ENCODE measurements at regions not wholly inside any gene's neighbourhood (a gene's known extent, or its start where the extent isn't known, plus 50 kb on each side); places are given as distances from the start of the nearest gene placed in this dataset.

DNA sequence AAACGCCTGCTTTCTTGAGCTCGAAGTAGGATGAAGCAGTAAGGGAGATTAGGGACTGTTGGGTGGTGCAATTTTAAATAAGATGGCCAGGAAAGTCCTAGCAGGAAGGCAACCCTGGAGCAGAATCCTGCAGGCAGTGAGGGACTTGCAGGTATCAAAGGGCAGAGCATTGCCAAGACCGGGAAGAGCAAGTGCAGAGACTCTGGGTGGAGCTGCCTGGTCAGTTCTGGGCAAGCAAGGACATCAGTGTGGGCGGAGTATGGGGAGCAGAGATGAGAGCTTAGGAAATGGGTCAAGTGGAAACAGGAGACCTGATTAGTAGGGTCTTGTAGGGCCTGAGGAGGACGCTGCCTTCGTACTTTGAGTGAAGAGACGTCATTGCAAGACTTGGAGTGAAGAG is 64.4 kb upstream of the NCK2 start:
- TF ChIP-seq CTCF (IDR thresholded peaks at IDR 0.05), result no peak
- TF ChIP-seq FOXM1 (IDR thresholded peaks at IDR 0.05; ENCODE audit: low read depth), result no peak
- no peak for TF ChIP-seq FOXJ3 (CRISPR knock-in tag; IDR thresholded peaks at IDR 0.05)
- no peak for TF ChIP-seq RAD21 (IDR thresholded peaks at IDR 0.05; ENCODE audit: low read length)
- no peak for TF ChIP-seq NFIC (IDR thresholded peaks at IDR 0.05; ENCODE audit: borderline replicate concordance)
- TF ChIP-seq, protein P1, sequence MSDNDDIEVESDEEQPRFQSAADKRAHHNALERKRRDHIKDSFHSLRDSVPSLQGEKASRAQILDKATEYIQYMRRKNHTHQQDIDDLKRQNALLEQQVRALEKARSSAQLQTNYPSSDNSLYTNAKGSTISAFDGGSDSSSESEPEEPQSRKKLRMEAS (IDR thresholded peaks at IDR 0.05; ENCODE audit: low read depth), result no peak
- no peak for TF ChIP-seq EP300 (IDR thresholded peaks at IDR 0.05; ENCODE audit: borderline replicate concordance in 1 of 2, low read depth in 1 of 2, low read length in 1 of 2)
- TF ChIP-seq, protein P2, sequence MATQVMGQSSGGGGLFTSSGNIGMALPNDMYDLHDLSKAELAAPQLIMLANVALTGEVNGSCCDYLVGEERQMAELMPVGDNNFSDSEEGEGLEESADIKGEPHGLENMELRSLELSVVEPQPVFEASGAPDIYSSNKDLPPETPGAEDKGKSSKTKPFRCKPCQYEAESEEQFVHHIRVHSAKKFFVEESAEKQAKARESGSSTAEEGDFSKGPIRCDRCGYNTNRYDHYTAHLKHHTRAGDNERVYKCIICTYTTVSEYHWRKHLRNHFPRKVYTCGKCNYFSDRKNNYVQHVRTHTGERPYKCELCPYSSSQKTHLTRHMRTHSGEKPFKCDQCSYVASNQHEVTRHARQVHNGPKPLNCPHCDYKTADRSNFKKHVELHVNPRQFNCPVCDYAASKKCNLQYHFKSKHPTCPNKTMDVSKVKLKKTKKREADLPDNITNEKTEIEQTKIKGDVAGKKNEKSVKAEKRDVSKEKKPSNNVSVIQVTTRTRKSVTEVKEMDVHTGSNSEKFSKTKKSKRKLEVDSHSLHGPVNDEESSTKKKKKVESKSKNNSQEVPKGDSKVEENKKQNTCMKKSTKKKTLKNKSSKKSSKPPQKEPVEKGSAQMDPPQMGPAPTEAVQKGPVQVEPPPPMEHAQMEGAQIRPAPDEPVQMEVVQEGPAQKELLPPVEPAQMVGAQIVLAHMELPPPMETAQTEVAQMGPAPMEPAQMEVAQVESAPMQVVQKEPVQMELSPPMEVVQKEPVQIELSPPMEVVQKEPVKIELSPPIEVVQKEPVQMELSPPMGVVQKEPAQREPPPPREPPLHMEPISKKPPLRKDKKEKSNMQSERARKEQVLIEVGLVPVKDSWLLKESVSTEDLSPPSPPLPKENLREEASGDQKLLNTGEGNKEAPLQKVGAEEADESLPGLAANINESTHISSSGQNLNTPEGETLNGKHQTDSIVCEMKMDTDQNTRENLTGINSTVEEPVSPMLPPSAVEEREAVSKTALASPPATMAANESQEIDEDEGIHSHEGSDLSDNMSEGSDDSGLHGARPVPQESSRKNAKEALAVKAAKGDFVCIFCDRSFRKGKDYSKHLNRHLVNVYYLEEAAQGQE (IDR thresholded peaks at IDR 0.05; ENCODE audit: low read depth, low read length), result no peak
- TF ChIP-seq FOSL2 (IDR thresholded peaks at IDR 0.05; ENCODE audit: borderline replicate concordance, low read depth), result no peak

All from SK-N-SH (cell line).